ENCODE measurements at regions not wholly inside any gene's neighbourhood (a gene's known extent, or its start where the extent isn't known, plus 50 kb on each side); places are given as distances from the start of the nearest gene placed in this dataset.

DNA sequence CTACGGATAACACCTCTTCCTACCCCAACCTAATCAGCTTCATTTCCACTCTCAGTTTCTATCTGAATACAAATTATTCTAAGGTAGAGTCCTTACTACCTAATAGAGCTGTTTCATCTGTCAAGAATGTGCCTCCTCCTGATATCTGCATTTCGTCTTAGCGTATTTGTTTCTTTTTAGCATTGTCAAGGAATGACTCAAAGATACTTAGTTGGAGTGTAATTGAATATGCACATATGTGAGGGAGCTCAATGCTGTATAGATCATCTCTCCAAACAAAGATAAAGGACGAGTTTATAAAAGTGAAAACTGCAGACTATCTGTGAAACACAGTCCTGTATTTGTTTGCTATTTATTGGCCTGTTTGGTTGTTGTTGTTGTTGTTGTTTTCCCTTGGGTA, 2059.4 kb upstream of the CELF4 start:
- Histone ChIP-seq H3K27ac (no peak overlapping the region), H3K9me3 (no peaks in the 10 kb centered on the region), H3K4me3 (no peak overlapping the region), H3K4me1 (ENCODE audit: insufficient read depth) (no peaks in the 10 kb centered on the region), H3K36me3 (no peaks in the 10 kb centered on the region), H3K27me3 (no peaks in the 10 kb centered on the region)
- TF ChIP-seq POLR2A (IDR thresholded peaks at IDR 0.05) (no peak), EP300 (IDR thresholded peaks at IDR 0.05) (no peak)
- TF ChIP-seq, protein P1, sequence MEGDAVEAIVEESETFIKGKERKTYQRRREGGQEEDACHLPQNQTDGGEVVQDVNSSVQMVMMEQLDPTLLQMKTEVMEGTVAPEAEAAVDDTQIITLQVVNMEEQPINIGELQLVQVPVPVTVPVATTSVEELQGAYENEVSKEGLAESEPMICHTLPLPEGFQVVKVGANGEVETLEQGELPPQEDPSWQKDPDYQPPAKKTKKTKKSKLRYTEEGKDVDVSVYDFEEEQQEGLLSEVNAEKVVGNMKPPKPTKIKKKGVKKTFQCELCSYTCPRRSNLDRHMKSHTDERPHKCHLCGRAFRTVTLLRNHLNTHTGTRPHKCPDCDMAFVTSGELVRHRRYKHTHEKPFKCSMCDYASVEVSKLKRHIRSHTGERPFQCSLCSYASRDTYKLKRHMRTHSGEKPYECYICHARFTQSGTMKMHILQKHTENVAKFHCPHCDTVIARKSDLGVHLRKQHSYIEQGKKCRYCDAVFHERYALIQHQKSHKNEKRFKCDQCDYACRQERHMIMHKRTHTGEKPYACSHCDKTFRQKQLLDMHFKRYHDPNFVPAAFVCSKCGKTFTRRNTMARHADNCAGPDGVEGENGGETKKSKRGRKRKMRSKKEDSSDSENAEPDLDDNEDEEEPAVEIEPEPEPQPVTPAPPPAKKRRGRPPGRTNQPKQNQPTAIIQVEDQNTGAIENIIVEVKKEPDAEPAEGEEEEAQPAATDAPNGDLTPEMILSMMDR (IDR thresholded peaks at IDR 0.05), result no peak
- DNase-seq, result no peak
- intact Hi-C loops (cut with DNase I), result no loop called here
- WGBS, 3 donors, result 70 to 80% (median 77%) methylated on average over 4 of the region's 4 CpGs

DNA sequence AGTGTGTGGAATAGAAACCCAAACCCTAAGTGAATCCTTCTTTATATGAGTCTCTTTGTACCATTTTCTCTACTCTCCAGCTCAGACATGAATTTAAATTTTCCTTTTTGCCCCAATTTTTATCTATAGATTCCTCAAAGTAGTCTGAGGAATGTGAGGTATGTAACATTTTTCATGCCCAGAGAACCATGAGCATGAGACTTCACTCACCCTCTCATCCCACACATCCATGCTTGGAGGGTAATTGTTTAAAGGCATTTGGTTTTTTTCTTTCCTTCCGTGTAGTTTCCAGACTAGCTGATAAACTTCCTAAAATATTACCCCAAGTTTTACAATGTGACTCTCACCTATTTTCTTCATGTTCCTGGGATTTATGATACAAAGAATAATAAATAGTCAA, 2056.8 kb upstream of the CELF4 start:
- TF ChIP-seq, protein P1 (IDR thresholded peaks at IDR 0.05), result no peak
- no peak for TF ChIP-seq EP300 (IDR thresholded peaks at IDR 0.05)
- TF ChIP-seq POLR2A (IDR thresholded peaks at IDR 0.05), result no peak
- Histone ChIP-seq H3K9me3 (no peaks in the 10 kb centered on the region), H3K27me3 (no peaks in the 10 kb centered on the region), H3K27ac (no peak overlapping the region), H3K4me3 (no peak overlapping the region), H3K36me3 (no peaks in the 10 kb centered on the region), H3K4me1 (ENCODE audit: insufficient read depth) (no peaks in the 10 kb centered on the region)
- no peak for DNase-seq
- intact Hi-C loops (cut with DNase I), result no loop called here
- 15 to 26% (median 20%) methylated on average over 1 of the region's 1 CpG for WGBS, 3 donors

DNA sequence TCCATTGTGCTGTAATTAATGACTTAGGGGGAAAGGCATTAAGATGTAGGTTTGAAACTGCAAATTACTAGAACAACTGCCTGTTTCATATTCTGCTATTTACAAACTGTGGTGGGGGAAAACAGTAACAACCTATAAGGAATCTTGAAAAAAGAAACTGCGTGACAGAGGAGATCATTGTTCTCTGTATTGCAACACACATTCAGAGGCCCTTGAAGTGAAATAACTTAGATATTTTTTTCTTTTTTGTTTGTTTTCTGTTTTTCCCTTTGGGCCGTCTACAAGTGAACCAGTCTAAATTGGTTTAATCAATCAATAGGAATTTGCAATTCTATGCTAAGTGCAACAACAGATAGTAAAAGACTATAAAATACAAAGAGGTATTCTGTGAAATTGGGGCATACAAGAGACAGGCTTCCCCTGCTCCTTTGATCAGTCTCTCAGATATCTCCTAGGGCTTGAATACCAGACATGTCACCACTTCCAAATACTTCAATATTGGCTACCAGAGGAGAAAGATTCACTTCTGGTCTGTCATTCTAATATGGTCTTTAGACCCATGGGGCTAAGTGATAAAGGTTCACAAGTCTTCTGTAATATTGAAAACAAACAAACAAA, 2055.1 kb upstream of the CELF4 start:
- H3K27me3 ChIP-seq, result no peaks in the 10 kb centered on the region
- H3K27ac ChIP-seq, result no peak overlapping the region
- no peak overlapping the region for H3K4me3 ChIP-seq
- WGBS, 3 donors, result 81 to 84% (median 82%) methylated on average over 2 of the region's 2 CpGs
- TF ChIP-seq, protein P1 (IDR thresholded peaks at IDR 0.05), result no peak
- TF ChIP-seq POLR2A (IDR thresholded peaks at IDR 0.05) (no peak), EP300 (IDR thresholded peaks at IDR 0.05) (no peak)
- no peaks in the 10 kb centered on the region for H3K36me3 ChIP-seq
- no peaks in the 10 kb centered on the region for H3K9me3 ChIP-seq
- DNase-seq, result no peak
- H3K4me1 ChIP-seq (ENCODE audit: insufficient read depth), result no peaks in the 10 kb centered on the region
- intact Hi-C loops (cut with DNase I), result no loop called here

DNA sequence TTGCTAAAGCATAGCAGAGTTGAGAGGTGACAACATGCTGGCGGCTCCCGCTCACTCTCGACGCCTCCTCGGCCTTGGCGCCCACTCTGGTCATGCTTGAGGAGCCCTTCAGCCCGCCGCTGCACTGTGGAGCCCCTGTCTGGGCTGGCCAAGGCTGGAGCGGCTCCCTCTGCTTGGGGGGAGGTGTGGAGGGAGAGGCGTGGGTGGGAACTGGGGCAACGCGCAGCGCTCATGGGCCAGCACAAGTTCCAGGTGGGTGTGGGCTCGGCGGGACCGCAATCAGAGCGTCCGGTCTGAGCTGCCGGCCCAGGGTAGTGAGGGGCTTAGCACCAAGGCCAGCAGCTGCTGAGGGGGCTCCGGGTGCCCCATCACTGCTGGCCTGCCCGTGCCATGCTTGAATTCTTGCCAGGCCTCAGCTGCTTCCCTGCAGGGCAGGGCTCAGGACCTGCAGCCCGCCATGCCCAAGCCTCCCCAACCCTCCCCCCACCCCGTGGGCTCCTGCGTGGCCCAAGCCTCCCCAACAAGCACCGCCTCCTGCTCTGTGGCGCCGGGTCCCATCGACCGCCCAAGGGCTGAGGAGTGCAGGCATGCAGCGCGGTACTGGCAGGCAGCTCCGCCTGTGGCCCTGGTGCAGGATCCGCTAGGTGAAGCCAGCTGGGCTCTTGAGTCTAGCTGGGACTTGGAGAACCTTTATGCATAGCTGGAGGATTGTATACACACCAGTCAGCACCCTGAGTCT, 2052.8 kb upstream of the CELF4 start:
- no peak for DNase-seq
- Histone ChIP-seq H3K27me3 (no peaks in the 10 kb centered on the region), H3K27ac (no peak overlapping the region), H3K4me1 (ENCODE audit: insufficient read depth) (no peaks in the 10 kb centered on the region), H3K9me3 (no peaks in the 10 kb centered on the region), H3K36me3 (no peaks in the 10 kb centered on the region), H3K4me3 (no peak overlapping the region)
- intact Hi-C loops (cut with DNase I), result no loop called here
- 96 to 97% (median 96%) methylated on average over 28 to 33 of the region's 33 CpGs for WGBS, 3 donors
- no peak for TF ChIP-seq POLR2A (IDR thresholded peaks at IDR 0.05)
- TF ChIP-seq, protein P1 (IDR thresholded peaks at IDR 0.05), result no peak
- no peak for TF ChIP-seq EP300 (IDR thresholded peaks at IDR 0.05)

All from ovary (tissue), 7 donors.